IPS-20b (cell line): ENCODE measurements at regions not wholly inside any gene's neighbourhood (a gene's known extent, or its start where the extent isn't known, plus 50 kb on each side); places are given as distances from the start of the nearest gene placed in this dataset.
A peak's percentile ranks its signal among the peaks of the same experiment; 100 is the strongest.

Experiments used
- H3K27ac ChIP-seq: one replicate; pipeline ENCODE4 v1.5.1; 2013; ENCODE audit warnings: low read length
- H3K27me3 ChIP-seq: 2 replicates; pipeline ENCODE4 v1.6.1; 2013; ENCODE audit warnings: mild to moderate bottlenecking, low read length, inconsistent platforms; ENCODE audit not compliant: insufficient read depth
- H3K36me3 ChIP-seq: 2 replicates; pipeline ENCODE4 v1.6.1; 2013; ENCODE audit warnings: low read depth, mild to moderate bottlenecking, inconsistent platforms, low read length, moderate library complexity; ENCODE audit not compliant: insufficient read depth
- H3K4me1 ChIP-seq: 2 replicates; pipeline ENCODE4 v1.6.1; 2013; ENCODE audit warnings: mild to moderate bottlenecking, control low read depth, inconsistent platforms, low read length, moderate library complexity; ENCODE audit not compliant: insufficient read depth
- H3K4me3 ChIP-seq: 2 replicates; pipeline ENCODE4 v1.5.1; 2013; ENCODE audit warnings: mild to moderate bottlenecking, low read length, inconsistent platforms
- H3K9ac ChIP-seq: 2 replicates; pipeline ENCODE4 v1.6.1; 2013; ENCODE audit warnings: low read depth, mild to moderate bottlenecking, inconsistent platforms, low read length, moderate library complexity
- H3K9me3 ChIP-seq: 2 replicates; pipeline ENCODE4 v1.6.1; 2013; ENCODE audit warnings: mild to moderate bottlenecking, low read depth, low read length, inconsistent platforms; ENCODE audit not compliant: insufficient read depth

GRCh38 chr13:74575729-74576125 lies 441.5 kb upstream of the KLF12 start:
- Histone ChIP-seq H3K4me1 (peaks cover 9% of the 10 kb centered on the region), H3K27me3 (peaks cover 25% of the 10 kb centered on the region), H3K4me3 (peak overlapping the region; percentile 86), H3K36me3 (no peaks in the 10 kb centered on the region), H3K27ac (no peak overlapping the region), H3K9me3 (no peaks in the 10 kb centered on the region), H3K9ac (peak overlapping the region; percentile 57; the same call in 1 of the 2 replicates)

- Histone ChIP-seq H3K27ac (no peak overlapping the region), H3K27me3 (peaks cover 25% of the 10 kb centered on the region), H3K36me3 (no peaks in the 10 kb centered on the region), H3K9ac (peak overlapping the region; percentile 38; the same call in 1 of the 2 replicates), H3K4me3 (peak overlapping the region; percentile 86), H3K4me1 (peaks cover 9% of the 10 kb centered on the region), H3K9me3 (no peaks in the 10 kb centered on the region)
These were observed 440.9 kb upstream of the KLF12 start for GRCh38 chr13:74574964-74575728.

GRCh38 chr13:74573654-74574053 lies 439.4 kb upstream of the KLF12 start:
- Histone ChIP-seq H3K27me3 (peaks cover 25% of the 10 kb centered on the region), H3K9ac (no peak overlapping the region), H3K4me1 (peaks cover 9% of the 10 kb centered on the region), H3K4me3 (no peak overlapping the region), H3K27ac (no peak overlapping the region), H3K9me3 (no peaks in the 10 kb centered on the region), H3K36me3 (no peaks in the 10 kb centered on the region)

- no peaks in the 10 kb centered on the region for H3K36me3 ChIP-seq
- peaks cover 9% of the 10 kb centered on the region for H3K4me1 ChIP-seq
- no peaks in the 10 kb centered on the region for H3K9me3 ChIP-seq
- no peak overlapping the region for H3K9ac ChIP-seq
- H3K4me3 ChIP-seq = no peak overlapping the region
- peaks cover 24% of the 10 kb centered on the region for H3K27me3 ChIP-seq
- no peak overlapping the region for H3K27ac ChIP-seq
These were observed 437.6 kb upstream of the KLF12 start for GRCh38 chr13:74571811-74572210.

GRCh38 chr13:74570834-74571233 lies 436.6 kb upstream of the KLF12 start:
- Histone ChIP-seq H3K9me3 (no peaks in the 10 kb centered on the region), H3K4me3 (no peak overlapping the region)

GRCh38 chr13:74570046-74570445 lies 435.8 kb upstream of the KLF12 start:
- Histone ChIP-seq H3K4me3 (no peak overlapping the region), H3K9me3 (no peaks in the 10 kb centered on the region), H3K36me3 (no peaks in the 10 kb centered on the region), H3K27ac (no peak overlapping the region), H3K27me3 (peaks cover 8% of the 10 kb centered on the region; the same call in 1 of the 2 replicates), H3K9ac (no peak overlapping the region), H3K4me1 (peaks cover 3% of the 10 kb centered on the region; the same call in 1 of the 2 replicates)

More at GRCh38 chr13:74570834-74571233, 436.6 kb upstream of the KLF12 start:
- H3K27ac ChIP-seq = no peak overlapping the region
- no peaks in the 10 kb centered on the region for H3K36me3 ChIP-seq
- peaks cover 14% of the 10 kb centered on the region; the same call in 1 of the 2 replicates for H3K27me3 ChIP-seq
- peaks cover 4% of the 10 kb centered on the region for H3K4me1 ChIP-seq
- H3K9ac ChIP-seq = no peak overlapping the region

GRCh38 chr13:74569251-74569650 lies 435.0 kb upstream of the KLF12 start:
- Histone ChIP-seq H3K27ac (no peak overlapping the region), H3K9ac (no peak overlapping the region), H3K9me3 (no peaks in the 10 kb centered on the region), H3K36me3 (no peaks in the 10 kb centered on the region), H3K4me1 (no peaks in the 10 kb centered on the region), H3K4me3 (no peak overlapping the region), H3K27me3 (no peaks in the 10 kb centered on the region)

- Histone ChIP-seq H3K27ac (no peak overlapping the region), H3K9me3 (no peaks in the 10 kb centered on the region), H3K9ac (no peak overlapping the region), H3K36me3 (no peaks in the 10 kb centered on the region), H3K4me3 (no peak overlapping the region), H3K4me1 (no peaks in the 10 kb centered on the region), H3K27me3 (no peaks in the 10 kb centered on the region)
These were observed 433.3 kb upstream of the KLF12 start for GRCh38 chr13:74567485-74567884.

- no peak overlapping the region for H3K27ac ChIP-seq
- H3K4me1 ChIP-seq = peaks cover 3% of the 10 kb centered on the region; the same call in 1 of the 2 replicates
- no peak overlapping the region for H3K4me3 ChIP-seq
- H3K27me3 ChIP-seq = no peaks in the 10 kb centered on the region
- H3K9ac ChIP-seq = no peak overlapping the region
- no peaks in the 10 kb centered on the region for H3K36me3 ChIP-seq
- no peaks in the 10 kb centered on the region for H3K9me3 ChIP-seq
These were observed 428.2 kb upstream of the KLF12 start for GRCh38 chr13:74562381-74562780.

GRCh38 chr13:74561155-74561554 lies 427.0 kb upstream of the KLF12 start:
- Histone ChIP-seq H3K9me3 (no peaks in the 10 kb centered on the region), H3K27me3 (no peaks in the 10 kb centered on the region), H3K27ac (no peak overlapping the region), H3K36me3 (no peaks in the 10 kb centered on the region), H3K4me1 (peaks cover 3% of the 10 kb centered on the region; the same call in 1 of the 2 replicates), H3K4me3 (no peak overlapping the region), H3K9ac (no peak overlapping the region)

- Histone ChIP-seq H3K36me3 (no peaks in the 10 kb centered on the region), H3K9me3 (no peaks in the 10 kb centered on the region), H3K27me3 (no peaks in the 10 kb centered on the region), H3K27ac (no peak overlapping the region), H3K9ac (no peak overlapping the region), H3K4me1 (peaks cover 3% of the 10 kb centered on the region; the same call in 1 of the 2 replicates), H3K4me3 (no peak overlapping the region)
These were observed 426.1 kb upstream of the KLF12 start for GRCh38 chr13:74560325-74560724.

GRCh38 chr13:74557870-74558269 lies 423.7 kb upstream of the KLF12 start:
- no peaks in the 10 kb centered on the region for H3K9me3 ChIP-seq
- no peak overlapping the region for H3K4me3 ChIP-seq
- no peak overlapping the region for H3K27ac ChIP-seq
- H3K27me3 ChIP-seq = no peaks in the 10 kb centered on the region
- no peaks in the 10 kb centered on the region for H3K36me3 ChIP-seq
- no peak overlapping the region for H3K9ac ChIP-seq
- peaks cover 3% of the 10 kb centered on the region; the same call in 1 of the 2 replicates for H3K4me1 ChIP-seq
